ENCODE measurements at regions not wholly inside any gene's neighbourhood (a gene's known extent, or its start where the extent isn't known, plus 50 kb on each side); places are given as distances from the start of the nearest gene placed in this dataset.

DNA sequence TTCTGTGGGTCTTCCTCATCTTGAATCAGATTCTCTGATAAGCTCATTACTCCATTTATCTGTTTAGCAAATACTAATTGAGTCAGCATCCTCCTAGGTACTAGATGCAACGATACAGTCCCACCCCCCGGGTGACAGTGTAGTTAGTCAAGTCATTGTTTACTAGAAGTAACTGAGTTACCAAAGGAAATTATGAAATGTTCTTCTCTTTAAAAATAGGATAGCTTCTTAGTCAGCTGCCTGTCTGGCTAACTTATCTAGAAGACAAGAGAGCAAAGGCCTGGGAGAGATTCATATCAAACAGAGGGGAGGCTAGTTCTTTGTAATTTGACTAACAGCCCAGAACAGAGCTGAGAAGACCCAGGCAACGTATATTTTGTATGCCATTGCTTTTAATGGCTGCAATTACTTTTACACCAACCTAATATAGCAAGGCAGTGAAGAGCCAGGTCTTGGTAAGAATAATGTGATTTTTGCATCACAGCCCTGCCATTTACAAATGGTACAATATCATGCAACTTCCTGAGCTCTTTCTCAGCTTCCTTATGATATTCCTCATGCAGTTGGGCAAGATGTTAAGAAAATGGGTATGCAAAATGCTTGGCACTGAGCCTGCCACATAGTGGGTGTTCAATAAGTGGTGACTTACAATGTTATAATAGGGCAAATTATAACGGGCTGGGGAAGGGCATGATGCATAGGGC, 149.9 kb downstream of the CHIC2 start:
- in situ Hi-C loops (cut with HindIII; ENCODE audit: low sequenced_read_pairs): loop anchor here (25.0 kb wide), 1 partner anchor 427 kb away; no protein-coding TSS in a partner anchor
- TF ChIP-seq, protein P1, sequence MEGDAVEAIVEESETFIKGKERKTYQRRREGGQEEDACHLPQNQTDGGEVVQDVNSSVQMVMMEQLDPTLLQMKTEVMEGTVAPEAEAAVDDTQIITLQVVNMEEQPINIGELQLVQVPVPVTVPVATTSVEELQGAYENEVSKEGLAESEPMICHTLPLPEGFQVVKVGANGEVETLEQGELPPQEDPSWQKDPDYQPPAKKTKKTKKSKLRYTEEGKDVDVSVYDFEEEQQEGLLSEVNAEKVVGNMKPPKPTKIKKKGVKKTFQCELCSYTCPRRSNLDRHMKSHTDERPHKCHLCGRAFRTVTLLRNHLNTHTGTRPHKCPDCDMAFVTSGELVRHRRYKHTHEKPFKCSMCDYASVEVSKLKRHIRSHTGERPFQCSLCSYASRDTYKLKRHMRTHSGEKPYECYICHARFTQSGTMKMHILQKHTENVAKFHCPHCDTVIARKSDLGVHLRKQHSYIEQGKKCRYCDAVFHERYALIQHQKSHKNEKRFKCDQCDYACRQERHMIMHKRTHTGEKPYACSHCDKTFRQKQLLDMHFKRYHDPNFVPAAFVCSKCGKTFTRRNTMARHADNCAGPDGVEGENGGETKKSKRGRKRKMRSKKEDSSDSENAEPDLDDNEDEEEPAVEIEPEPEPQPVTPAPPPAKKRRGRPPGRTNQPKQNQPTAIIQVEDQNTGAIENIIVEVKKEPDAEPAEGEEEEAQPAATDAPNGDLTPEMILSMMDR (IDR thresholded peaks at IDR 0.05; ENCODE audit: low read depth, low read length): no peak
- peak; percentile 62 for DNase-seq (ENCODE audit: low read depth, low spot score)
- H3K4me3 ChIP-seq (ENCODE audit: low read depth, low read length): no peak overlapping the region

DNA sequence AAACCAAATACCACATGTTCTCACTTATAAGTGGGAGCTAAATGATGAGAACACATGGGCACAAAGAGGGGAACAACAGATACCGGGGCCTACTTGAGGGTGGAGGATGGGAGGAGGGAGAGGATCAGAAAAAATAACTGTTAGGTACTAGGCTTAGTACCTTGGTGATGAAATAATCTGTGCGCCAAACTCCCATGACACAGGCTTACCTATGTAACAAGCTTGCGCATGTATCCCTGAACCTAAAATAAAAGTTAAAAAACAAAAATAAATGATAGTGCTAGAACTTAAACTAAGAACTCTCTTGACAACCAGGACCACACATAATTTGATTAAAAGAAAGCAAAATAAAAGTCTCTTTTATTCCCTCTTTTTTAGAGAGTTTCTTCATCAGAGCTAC, 150.6 kb downstream of the CHIC2 start:
- in situ Hi-C loops (cut with HindIII; ENCODE audit: low sequenced_read_pairs): loop anchor here (25.0 kb wide), 1 partner anchor 426 kb away; no protein-coding TSS in a partner anchor
- no peak for DNase-seq (ENCODE audit: low read depth, low spot score)
- no peak overlapping the region for H3K4me3 ChIP-seq (ENCODE audit: low read depth, low read length)
- TF ChIP-seq, protein P1 (IDR thresholded peaks at IDR 0.05; ENCODE audit: low read depth, low read length): no peak

DNA sequence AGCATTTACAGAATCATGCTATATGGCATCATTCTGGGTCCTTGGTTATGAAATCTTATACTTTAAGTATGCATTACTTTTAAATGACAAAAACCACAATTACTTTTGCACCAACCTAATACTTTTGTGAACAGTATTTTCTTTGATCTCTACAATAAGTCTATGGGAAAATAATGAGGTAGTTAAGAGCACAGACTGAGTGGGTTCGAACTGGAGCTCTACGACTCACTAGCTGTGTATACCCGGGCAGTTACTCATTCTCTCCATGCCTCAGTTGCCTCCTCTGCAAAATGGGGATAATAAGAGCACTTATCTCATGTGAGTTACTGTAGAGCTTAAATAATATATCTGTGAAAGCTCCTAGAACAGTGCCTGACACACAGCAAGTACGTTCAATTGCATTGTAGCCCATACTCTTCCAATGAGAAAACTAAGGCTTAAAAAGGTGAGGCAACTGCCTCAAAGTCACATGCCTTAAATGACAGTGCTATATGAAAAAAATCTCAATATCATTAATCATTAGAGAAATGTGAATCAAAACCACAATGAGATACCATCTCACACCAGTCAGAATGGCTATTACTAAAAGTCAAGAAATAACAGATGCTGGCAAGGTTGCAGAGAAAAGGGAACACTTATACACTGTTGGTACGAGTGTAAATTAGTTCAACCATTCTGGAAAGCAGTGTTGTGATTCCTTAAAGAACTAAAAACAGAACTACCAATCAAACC, 151.5 kb downstream of the CHIC2 start:
- in situ Hi-C loops (cut with HindIII; ENCODE audit: low sequenced_read_pairs): loop anchor here (25.0 kb wide), 1 partner anchor 426 kb away; no protein-coding TSS in a partner anchor
- H3K4me3 ChIP-seq (ENCODE audit: low read depth, low read length): no peak overlapping the region
- no peak for DNase-seq (ENCODE audit: low read depth, low spot score)
- TF ChIP-seq, protein P1 (IDR thresholded peaks at IDR 0.05; ENCODE audit: low read depth, low read length): no peak

DNA sequence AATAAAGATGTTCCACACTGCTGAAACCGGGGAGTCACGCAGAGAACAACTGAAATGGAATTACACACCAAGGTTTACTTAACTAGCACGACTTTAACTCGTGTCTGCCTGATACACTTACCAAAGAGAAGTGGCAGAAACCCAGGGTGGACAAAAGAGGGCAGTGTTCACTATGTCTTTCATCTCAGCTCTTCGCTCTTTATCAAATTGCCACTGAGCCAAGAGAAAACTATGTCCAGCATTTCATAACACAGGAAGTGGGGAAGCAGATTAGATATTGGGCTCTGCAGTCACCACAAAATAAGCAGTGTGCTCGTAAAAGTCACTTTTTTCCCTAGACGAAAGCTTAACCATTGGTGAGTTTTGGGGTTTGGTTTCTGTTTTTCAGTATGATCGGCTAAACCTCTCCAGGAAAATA, 155.7 kb downstream of the CHIC2 start:
- in situ Hi-C loops (cut with HindIII; ENCODE audit: low sequenced_read_pairs): loop anchor here (25.0 kb wide), 1 partner anchor 421 kb away; no protein-coding TSS in a partner anchor
- H3K4me3 ChIP-seq (ENCODE audit: low read depth, low read length): peak overlapping the region; percentile 6
- peak; percentile 89 for DNase-seq (ENCODE audit: low read depth, low spot score)

DNA sequence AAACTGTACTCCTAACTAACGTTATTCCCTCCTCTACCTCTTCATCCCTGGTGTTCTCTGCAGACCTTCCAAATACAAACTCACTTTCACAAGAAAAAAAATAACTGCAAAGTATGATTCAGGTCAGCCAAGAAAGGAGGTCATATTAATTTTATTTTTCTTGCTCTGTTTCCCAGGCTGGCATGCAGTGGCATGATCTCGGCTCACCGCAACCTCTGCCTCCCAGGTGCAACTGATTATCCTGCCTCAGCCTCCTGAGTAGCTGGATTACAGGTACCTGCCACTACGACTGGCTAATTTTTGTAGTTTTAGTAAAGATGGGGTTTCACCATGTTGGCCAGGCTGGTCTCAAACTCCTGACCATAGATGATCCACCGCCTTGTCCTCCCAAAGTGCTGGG, 156.6 kb downstream of the CHIC2 start:
- no peak overlapping the region for H3K4me3 ChIP-seq (ENCODE audit: low read depth, low read length)
- in situ Hi-C loops (cut with HindIII; ENCODE audit: low sequenced_read_pairs): loop anchor here (25.0 kb wide), 1 partner anchor 420 kb away; no protein-coding TSS in a partner anchor
- no peak for DNase-seq (ENCODE audit: low read depth, low spot score)
- TF ChIP-seq, protein P1 (IDR thresholded peaks at IDR 0.05; ENCODE audit: low read depth, low read length): no peak

More for the DNA sequence above, 155.7 kb downstream of the CHIC2 start:
- TF ChIP-seq, protein P1 (IDR thresholded peaks at IDR 0.05; ENCODE audit: low read depth, low read length): peak; percentile 78

DNA sequence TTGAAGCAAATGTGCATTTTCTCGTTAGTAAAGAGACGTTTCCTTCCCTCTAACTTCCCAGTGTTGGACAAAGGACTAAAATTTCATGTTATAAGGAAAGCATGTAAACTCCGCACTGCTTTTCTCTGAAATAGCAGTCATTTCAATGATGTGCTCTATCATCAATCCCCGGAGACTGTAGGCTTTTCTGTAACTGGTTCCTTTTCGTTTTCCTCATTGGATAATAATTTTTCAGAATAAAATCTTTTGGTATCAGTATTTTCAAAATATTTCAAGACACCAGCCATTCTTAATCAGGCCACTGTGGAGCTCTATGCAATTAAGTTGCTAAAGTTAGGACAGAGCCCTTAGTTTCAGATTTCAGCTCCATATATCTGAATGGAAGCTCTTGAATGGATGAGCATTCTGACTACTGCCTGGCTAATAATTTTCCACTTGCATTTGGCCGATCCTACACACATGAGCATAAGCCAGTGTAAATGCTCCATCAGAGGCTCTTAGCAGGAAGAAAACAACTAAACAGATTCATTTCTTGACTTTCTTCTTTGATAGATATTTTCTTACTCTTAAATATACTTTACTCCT, 157.7 kb downstream of the CHIC2 start:
- TF ChIP-seq, protein P1 (IDR thresholded peaks at IDR 0.05; ENCODE audit: low read depth, low read length): no peak
- in situ Hi-C loops (cut with HindIII; ENCODE audit: low sequenced_read_pairs): loop anchor here (25.0 kb wide), 1 partner anchor 419 kb away; no protein-coding TSS in a partner anchor
- DNase-seq (ENCODE audit: low read depth, low spot score): no peak
- H3K4me3 ChIP-seq (ENCODE audit: low read depth, low read length): no peak overlapping the region

Measured in astrocyte of the spinal cord (primary cell).